Stromal cell of bone marrow (primary cell): ENCODE measurements at regions not wholly inside any gene's neighbourhood (a gene's known extent, or its start where the extent isn't known, plus 50 kb on each side); places are given as distances from the start of the nearest gene placed in this dataset.

Experiments
- DNase-seq: peaks from one replicate; pipeline ENCODE4 v3.0.0-alpha.2; 2012; ENCODE audit warnings: low read depth

DNA sequence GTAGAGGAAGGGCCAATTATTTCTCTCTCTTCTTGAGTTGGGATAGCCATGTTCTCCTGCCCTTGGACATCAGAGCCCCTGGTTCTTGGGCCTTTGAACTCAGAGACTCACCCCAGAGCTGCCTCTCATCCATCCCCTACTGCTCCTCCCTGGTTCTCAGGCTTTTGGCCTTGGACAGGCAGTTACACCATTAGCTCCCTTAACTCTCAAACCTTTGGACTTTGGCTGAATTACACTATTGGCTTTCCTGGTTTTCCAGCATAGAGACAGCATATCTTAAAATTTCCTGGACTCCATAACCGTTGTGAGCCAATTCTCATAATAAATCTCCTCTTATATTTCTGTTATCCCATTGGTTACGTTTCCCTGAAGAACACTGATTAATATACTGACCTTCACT is 63.7 kb upstream of the CHL1 start:
- no peak for DNase-seq

GRCh38 chr3:140748-141330 is 55.7 kb upstream of the CHL1 start:
- no peak for DNase-seq
